ENCODE measurements at regions not wholly inside any gene's neighbourhood (a gene's known extent, or its start where the extent isn't known, plus 50 kb on each side); places are given as distances from the start of the nearest gene placed in this dataset.

DNA sequence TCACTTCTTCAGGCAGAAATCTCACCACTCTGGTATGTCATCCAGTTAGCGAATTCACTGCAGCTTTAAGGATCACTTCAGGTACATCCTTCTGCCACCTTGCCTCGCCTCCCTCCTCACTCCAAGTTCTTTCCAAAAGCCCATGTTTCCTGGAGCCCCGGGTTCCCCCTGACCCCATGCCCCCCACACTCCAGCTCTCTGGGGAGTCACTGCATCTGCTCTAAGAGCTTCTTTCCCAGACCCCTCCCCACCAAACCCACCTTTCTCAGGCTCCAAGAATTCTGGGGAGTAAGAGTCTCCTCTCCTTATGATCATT lies 969.5 kb upstream of the ZNF722 start:
- H3K27me3 ChIP-seq (replicated peaks; ENCODE audit: insufficient read depth, low read depth, low read length, poor library complexity): no peaks in the 10 kb centered on the region
- intact Hi-C loops (cut with micrococcal nuclease; ENCODE audit: unreplicated experiment): no loop called here
- POLR2A ChIA-PET (ENCODE audit: low non-redundant PET): no interaction called here
- TF ChIP-seq, protein P1, sequence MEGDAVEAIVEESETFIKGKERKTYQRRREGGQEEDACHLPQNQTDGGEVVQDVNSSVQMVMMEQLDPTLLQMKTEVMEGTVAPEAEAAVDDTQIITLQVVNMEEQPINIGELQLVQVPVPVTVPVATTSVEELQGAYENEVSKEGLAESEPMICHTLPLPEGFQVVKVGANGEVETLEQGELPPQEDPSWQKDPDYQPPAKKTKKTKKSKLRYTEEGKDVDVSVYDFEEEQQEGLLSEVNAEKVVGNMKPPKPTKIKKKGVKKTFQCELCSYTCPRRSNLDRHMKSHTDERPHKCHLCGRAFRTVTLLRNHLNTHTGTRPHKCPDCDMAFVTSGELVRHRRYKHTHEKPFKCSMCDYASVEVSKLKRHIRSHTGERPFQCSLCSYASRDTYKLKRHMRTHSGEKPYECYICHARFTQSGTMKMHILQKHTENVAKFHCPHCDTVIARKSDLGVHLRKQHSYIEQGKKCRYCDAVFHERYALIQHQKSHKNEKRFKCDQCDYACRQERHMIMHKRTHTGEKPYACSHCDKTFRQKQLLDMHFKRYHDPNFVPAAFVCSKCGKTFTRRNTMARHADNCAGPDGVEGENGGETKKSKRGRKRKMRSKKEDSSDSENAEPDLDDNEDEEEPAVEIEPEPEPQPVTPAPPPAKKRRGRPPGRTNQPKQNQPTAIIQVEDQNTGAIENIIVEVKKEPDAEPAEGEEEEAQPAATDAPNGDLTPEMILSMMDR (conservative IDR thresholded peaks at IDR 0.05; ENCODE audit: low read depth, low read length): no peak
- no peak for TF ChIP-seq EZH2 (IDR thresholded peaks at IDR 0.05; ENCODE audit: borderline replicate concordance, low read depth, low read length, poor library complexity, severe bottlenecking)
- no peaks in the 10 kb centered on the region for H3K4me1 ChIP-seq (ENCODE audit: insufficient read depth, low read length, poor library complexity, severe bottlenecking)
- H3K4me3 ChIP-seq (ENCODE audit: low read depth, low read length, poor library complexity, severe bottlenecking): no peak overlapping the region
- no peaks in the 10 kb centered on the region for H3K36me3 ChIP-seq (ENCODE audit: insufficient read depth, low read length, poor library complexity, severe bottlenecking)
- H3K9me3 ChIP-seq (ENCODE audit: low read depth, low read length, poor library complexity, severe bottlenecking): peaks cover 53% of the 10 kb centered on the region
- no peak for DNase-seq (ENCODE audit: low spot score)
- no peak overlapping the region for H3K27ac ChIP-seq (ENCODE audit: low read depth, low read length, poor library complexity, severe bottlenecking)
- BruUV-seq (replicated peaks): no TSS peak
- CTCF ChIA-PET: no interaction called here

DNA sequence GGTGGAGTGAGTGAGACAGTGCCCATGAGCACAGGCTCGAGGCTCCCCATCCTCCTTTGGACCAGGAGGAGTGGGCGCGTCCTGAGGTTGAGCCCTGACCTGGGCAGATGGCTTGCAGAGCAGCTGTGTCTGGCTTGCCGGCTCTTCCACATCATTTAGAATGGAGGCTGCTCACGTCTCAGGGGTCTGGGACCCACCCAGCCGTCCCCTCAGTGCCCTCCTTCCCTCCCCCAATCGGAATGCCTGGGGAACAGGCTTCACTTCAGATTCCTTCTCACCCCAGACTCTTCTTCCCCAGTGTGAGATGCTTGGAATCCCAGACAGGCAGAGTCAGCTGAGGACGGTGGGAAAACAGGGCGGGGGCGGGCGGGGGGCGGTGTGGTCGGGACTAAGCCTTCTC lies 968.6 kb upstream of the ZNF722 start:
- intact Hi-C loops (cut with micrococcal nuclease; ENCODE audit: unreplicated experiment): no loop called here
- no peak for DNase-seq (ENCODE audit: low spot score)

DNA sequence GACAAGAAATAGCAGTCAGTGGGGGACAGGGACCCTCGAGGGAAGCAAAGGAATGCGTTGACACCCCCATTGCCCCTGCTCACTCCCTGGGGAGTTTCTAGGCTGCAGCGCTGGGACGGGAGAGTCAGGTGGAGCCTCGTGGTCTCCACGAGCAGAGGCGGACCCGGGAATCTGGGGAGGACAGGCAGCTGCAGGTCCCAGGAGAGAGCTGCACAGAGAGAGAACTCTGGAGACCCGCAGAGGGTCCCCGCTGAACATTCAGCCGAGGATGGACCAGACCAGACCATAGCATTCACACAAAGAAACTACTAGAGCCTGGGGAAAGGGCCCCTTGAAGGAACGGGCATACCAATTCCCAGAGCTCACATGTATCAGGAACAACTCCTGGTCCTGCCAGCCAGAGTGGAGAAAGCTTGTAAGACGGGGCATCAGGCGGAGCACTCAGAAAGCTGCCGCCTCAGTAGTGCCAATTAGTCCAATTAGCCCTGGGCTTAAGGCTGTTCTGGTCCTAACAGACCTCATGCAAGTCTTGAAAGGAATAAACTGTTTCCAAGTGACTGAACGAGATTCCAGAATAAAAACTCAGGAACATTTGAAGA lies 966.7 kb upstream of the ZNF722 start:
- Histone ChIP-seq H3K27ac (ENCODE audit: low read depth, low read length, poor library complexity, severe bottlenecking) (no peak overlapping the region), H3K4me1 (ENCODE audit: insufficient read depth, low read length, poor library complexity, severe bottlenecking) (no peaks in the 10 kb centered on the region), H3K9me3 (ENCODE audit: low read depth, low read length, poor library complexity, severe bottlenecking) (peaks cover 35% of the 10 kb centered on the region), H3K36me3 (ENCODE audit: insufficient read depth, low read length, poor library complexity, severe bottlenecking) (no peaks in the 10 kb centered on the region), H3K4me3 (ENCODE audit: low read depth, low read length, poor library complexity, severe bottlenecking) (no peak overlapping the region), H3K27me3 (replicated peaks; ENCODE audit: insufficient read depth, low read depth, low read length, poor library complexity) (no peaks in the 10 kb centered on the region)
- no peak for DNase-seq (ENCODE audit: low spot score)
- no peak for TF ChIP-seq EZH2 (IDR thresholded peaks at IDR 0.05; ENCODE audit: borderline replicate concordance, low read depth, low read length, poor library complexity, severe bottlenecking)
- TF ChIP-seq, protein P1 (conservative IDR thresholded peaks at IDR 0.05; ENCODE audit: low read depth, low read length): no peak
- CTCF ChIA-PET: no interaction called here
- POLR2A ChIA-PET (ENCODE audit: low non-redundant PET): no interaction called here
- BruUV-seq (replicated peaks): no TSS peak
- intact Hi-C loops (cut with micrococcal nuclease; ENCODE audit: unreplicated experiment): no loop called here

More for the DNA sequence above, 968.6 kb upstream of the ZNF722 start:
- ChIA-PET CTCF (no interaction called here), POLR2A (ENCODE audit: low non-redundant PET) (no interaction called here)
- H3K4me1 ChIP-seq (ENCODE audit: insufficient read depth, low read length, poor library complexity, severe bottlenecking): no peaks in the 10 kb centered on the region
- BruUV-seq (replicated peaks): no TSS peak
- no peak overlapping the region for H3K27ac ChIP-seq (ENCODE audit: low read depth, low read length, poor library complexity, severe bottlenecking)
- TF ChIP-seq, protein P1 (conservative IDR thresholded peaks at IDR 0.05; ENCODE audit: low read depth, low read length): no peak
- no peak for TF ChIP-seq EZH2 (IDR thresholded peaks at IDR 0.05; ENCODE audit: borderline replicate concordance, low read depth, low read length, poor library complexity, severe bottlenecking)
- no peak overlapping the region for H3K4me3 ChIP-seq (ENCODE audit: low read depth, low read length, poor library complexity, severe bottlenecking)
- peaks cover 44% of the 10 kb centered on the region for H3K9me3 ChIP-seq (ENCODE audit: low read depth, low read length, poor library complexity, severe bottlenecking)
- H3K27me3 ChIP-seq (replicated peaks; ENCODE audit: insufficient read depth, low read depth, low read length, poor library complexity): no peaks in the 10 kb centered on the region
- no peaks in the 10 kb centered on the region for H3K36me3 ChIP-seq (ENCODE audit: insufficient read depth, low read length, poor library complexity, severe bottlenecking)

Data from A673 (cell line).